ENCODE measurements at regions not wholly inside any gene's neighbourhood (a gene's known extent, or its start where the extent isn't known, plus 50 kb on each side); places are given as distances from the start of the nearest gene placed in this dataset.

DNA sequence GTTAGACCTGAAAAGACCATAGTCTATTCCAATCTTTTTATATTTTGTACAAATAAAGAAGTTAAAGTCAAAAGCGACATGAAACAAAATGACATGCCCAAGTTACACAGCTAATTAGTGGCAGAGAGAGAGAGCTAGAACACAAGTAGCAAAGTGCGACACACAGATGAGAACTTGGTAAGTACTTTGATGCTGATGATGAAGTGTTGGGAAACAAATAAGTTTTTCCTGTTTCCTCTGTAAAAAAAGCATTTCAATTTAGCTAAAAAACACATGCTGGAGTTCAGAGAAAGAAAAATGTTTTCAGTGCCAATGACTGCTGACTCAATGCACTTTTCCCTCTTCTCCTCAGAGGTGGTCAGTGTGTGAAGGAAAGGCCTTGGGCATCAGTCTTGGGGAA is 226.9 kb downstream of the PAX3 start:
- H3K27ac Mint-ChIP-seq (ENCODE audit: unreplicated experiment), result no peak overlapping the region
- TF ChIP-seq, protein P1, sequence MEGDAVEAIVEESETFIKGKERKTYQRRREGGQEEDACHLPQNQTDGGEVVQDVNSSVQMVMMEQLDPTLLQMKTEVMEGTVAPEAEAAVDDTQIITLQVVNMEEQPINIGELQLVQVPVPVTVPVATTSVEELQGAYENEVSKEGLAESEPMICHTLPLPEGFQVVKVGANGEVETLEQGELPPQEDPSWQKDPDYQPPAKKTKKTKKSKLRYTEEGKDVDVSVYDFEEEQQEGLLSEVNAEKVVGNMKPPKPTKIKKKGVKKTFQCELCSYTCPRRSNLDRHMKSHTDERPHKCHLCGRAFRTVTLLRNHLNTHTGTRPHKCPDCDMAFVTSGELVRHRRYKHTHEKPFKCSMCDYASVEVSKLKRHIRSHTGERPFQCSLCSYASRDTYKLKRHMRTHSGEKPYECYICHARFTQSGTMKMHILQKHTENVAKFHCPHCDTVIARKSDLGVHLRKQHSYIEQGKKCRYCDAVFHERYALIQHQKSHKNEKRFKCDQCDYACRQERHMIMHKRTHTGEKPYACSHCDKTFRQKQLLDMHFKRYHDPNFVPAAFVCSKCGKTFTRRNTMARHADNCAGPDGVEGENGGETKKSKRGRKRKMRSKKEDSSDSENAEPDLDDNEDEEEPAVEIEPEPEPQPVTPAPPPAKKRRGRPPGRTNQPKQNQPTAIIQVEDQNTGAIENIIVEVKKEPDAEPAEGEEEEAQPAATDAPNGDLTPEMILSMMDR (IDR thresholded peaks at IDR 0.05), result no peak
- H3K9me3 Mint-ChIP-seq (ENCODE audit: low read depth), result peaks cover 3% of the 10 kb centered on the region
- no peaks in the 10 kb centered on the region for H3K36me3 Mint-ChIP-seq (ENCODE audit: low read depth)
- peaks cover 22% of the 10 kb centered on the region for H3K27me3 Mint-ChIP-seq (ENCODE audit: low read depth)
- no peak overlapping the region for H3K4me3 Mint-ChIP-seq (ENCODE audit: unreplicated experiment)
- no peaks in the 10 kb centered on the region for H3K4me1 Mint-ChIP-seq (ENCODE audit: low read depth)
- DNase-seq (ENCODE audit: low spot score), result no peak

DNA sequence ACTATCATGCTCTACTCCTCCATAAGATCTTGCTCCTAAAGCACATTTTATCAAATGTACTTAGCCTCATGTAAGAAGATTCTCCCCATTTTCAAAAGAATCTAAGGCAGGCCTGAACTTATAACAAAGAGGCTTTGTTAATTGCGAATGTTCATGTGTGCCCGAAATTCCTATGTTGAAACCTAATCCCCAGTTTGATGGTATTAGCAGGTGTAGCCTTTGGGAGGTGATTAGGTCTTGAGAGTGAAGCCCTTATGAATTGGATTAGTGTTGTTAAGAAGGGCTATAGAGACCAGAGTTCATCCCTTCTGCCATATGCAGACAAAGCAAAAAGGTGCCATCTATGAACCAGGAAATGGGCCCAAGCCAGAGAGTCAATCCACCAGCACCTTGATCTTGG is 234.5 kb downstream of the PAX3 start:
- Mint-ChIP-seq H3K4me3 (ENCODE audit: unreplicated experiment) (no peak overlapping the region), H3K9me3 (ENCODE audit: low read depth) (no peaks in the 10 kb centered on the region), H3K27ac (ENCODE audit: unreplicated experiment) (no peak overlapping the region), H3K4me1 (ENCODE audit: low read depth) (no peaks in the 10 kb centered on the region), H3K36me3 (ENCODE audit: low read depth) (no peaks in the 10 kb centered on the region), H3K27me3 (ENCODE audit: low read depth) (peaks cover 28% of the 10 kb centered on the region)
- TF ChIP-seq, protein P1 (IDR thresholded peaks at IDR 0.05), result no peak
- no peak for DNase-seq (ENCODE audit: low spot score)

DNA sequence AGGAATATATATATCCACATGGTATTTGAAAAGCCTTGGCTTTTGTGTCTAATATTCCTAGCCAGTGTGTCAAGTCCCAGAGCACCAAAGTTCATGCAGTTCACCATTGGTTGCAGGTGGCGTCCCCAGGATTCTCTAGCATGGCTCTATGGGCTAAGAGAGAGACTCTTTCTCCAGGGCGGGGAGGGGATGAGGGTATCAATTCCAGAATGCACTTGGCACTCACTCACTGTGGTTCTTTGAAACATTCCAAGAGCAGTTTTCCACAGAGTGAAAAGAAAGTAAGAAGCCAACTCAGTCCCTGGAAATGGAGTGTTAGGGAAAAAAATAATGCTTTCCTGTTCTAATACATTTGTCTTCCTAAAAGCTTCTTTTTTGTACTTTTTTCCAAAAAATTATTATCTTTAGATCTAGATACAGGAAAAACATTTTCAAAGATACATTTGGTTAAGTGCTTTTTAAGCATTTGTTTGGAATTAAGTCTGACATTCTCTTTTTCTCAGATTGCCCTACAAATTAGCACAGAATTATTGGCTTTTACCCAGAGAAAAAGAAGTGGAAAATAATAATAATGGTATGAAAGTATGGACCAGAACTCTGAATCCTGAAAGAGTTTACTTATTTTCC is 239.9 kb downstream of the PAX3 start:
- H3K4me3 Mint-ChIP-seq (ENCODE audit: unreplicated experiment), result no peak overlapping the region
- H3K9me3 Mint-ChIP-seq (ENCODE audit: low read depth), result no peaks in the 10 kb centered on the region
- H3K36me3 Mint-ChIP-seq (ENCODE audit: low read depth), result no peaks in the 10 kb centered on the region
- TF ChIP-seq, protein P1 (IDR thresholded peaks at IDR 0.05), result no peak
- H3K4me1 Mint-ChIP-seq (ENCODE audit: low read depth), result peaks cover 4% of the 10 kb centered on the region
- no peak overlapping the region for H3K27ac Mint-ChIP-seq (ENCODE audit: unreplicated experiment)
- DNase-seq (ENCODE audit: low spot score), result no peak
- peaks cover 58% of the 10 kb centered on the region for H3K27me3 Mint-ChIP-seq (ENCODE audit: low read depth)

- Mint-ChIP-seq H3K4me1 (ENCODE audit: low read depth) (peaks cover 4% of the 10 kb centered on the region), H3K27me3 (ENCODE audit: low read depth) (peaks cover 67% of the 10 kb centered on the region), H3K27ac (ENCODE audit: unreplicated experiment) (no peak overlapping the region), H3K36me3 (ENCODE audit: low read depth) (no peaks in the 10 kb centered on the region), H3K9me3 (ENCODE audit: low read depth) (no peaks in the 10 kb centered on the region), H3K4me3 (ENCODE audit: unreplicated experiment) (no peak overlapping the region)
- DNase-seq (ENCODE audit: low spot score), result no peak
- TF ChIP-seq, protein P1 (IDR thresholded peaks at IDR 0.05), result peak; percentile 92
Measured at GRCh38 chr2:222057347-222058073, 241.3 kb downstream of the PAX3 start.

GRCh38 chr2:222055328-222055727 is 243.5 kb downstream of the PAX3 start:
- Mint-ChIP-seq H3K4me1 (ENCODE audit: low read depth) (peaks cover 4% of the 10 kb centered on the region), H3K27me3 (ENCODE audit: low read depth) (peaks cover 66% of the 10 kb centered on the region), H3K4me3 (ENCODE audit: unreplicated experiment) (no peak overlapping the region), H3K36me3 (ENCODE audit: low read depth) (no peaks in the 10 kb centered on the region), H3K27ac (ENCODE audit: unreplicated experiment) (no peak overlapping the region), H3K9me3 (ENCODE audit: low read depth) (no peaks in the 10 kb centered on the region)
- TF ChIP-seq, protein P1 (IDR thresholded peaks at IDR 0.05), result no peak
- no peak for DNase-seq (ENCODE audit: low spot score)

Data from chondrocyte (in vitro differentiated cells).